Tibial nerve (tissue), 4 donors: ENCODE measurements at regions not wholly inside any gene's neighbourhood (a gene's known extent, or its start where the extent isn't known, plus 50 kb on each side); places are given as distances from the start of the nearest gene placed in this dataset.

Experiments used
- EP300 ChIP-seq, 2 donors: sonication (generic); formaldehyde crosslinking; IDR thresholded peaks; one replicate each; pipeline ENCODE4 v1.6.1; 2017; ENCODE audit warnings: antibody characterized with exemption in 2 of 2, mild to moderate bottlenecking in 1 of 2
- POLR2A ChIP-seq, 2 donors: fragments of 450-650 bp; IDR thresholded peaks; one replicate each; pipeline ENCODE4 v1.6.1; 2017; ENCODE audit warnings: antibody characterized with exemption in 2 of 2, mild to moderate bottlenecking in 2 of 2, moderate library complexity in 2 of 2
- TF ChIP-seq, protein P1 (sequence below), 5 experiments: fragments of 200-600 bp in 3 of 5; fragments of 450-650 bp in 2 of 5; sonication (generic) in 3 of 5; IDR thresholded peaks; one replicate each; pipeline ENCODE4 v1.5.1; 2016 to 2019; ENCODE audit warnings: antibody characterized with exemption in 5 of 5, mild to moderate bottlenecking in 3 of 5, moderate library complexity in 2 of 5

DNA sequence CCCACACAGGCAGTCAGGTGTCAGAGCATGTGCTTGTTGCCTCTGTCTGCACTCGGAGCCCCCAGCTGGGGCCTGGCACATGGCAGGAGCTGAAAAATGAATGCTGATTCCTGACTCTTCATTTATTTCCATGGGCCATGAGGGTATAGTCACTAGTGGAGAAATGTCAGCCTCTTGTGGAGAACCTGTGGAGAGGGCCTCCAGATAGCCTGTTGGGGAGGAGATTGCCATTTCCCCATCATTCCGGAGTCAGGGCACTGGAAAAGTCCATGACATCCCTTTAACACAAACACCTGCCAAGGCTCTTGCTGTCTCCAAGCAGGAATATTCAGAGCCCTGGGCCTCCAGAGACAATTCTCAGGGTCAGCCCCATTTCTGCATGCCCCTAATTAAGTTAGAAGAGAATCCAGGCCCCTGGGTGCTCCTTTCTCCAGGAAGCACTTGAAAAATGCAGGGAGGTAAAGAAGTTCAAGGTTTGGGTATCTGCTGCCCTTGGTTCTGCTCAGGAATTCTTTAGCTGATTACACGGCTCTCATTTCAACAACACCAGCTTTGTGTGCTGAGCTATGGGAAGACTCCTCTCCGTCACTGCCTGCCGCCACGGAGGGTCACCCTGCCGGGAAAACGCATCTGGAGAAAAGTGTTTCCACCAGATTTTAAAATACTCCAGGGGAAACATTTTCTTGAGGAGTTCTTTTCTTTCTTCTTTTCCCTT lies 311.3 kb downstream of the MYCN start:
- TF ChIP-seq, protein P1, sequence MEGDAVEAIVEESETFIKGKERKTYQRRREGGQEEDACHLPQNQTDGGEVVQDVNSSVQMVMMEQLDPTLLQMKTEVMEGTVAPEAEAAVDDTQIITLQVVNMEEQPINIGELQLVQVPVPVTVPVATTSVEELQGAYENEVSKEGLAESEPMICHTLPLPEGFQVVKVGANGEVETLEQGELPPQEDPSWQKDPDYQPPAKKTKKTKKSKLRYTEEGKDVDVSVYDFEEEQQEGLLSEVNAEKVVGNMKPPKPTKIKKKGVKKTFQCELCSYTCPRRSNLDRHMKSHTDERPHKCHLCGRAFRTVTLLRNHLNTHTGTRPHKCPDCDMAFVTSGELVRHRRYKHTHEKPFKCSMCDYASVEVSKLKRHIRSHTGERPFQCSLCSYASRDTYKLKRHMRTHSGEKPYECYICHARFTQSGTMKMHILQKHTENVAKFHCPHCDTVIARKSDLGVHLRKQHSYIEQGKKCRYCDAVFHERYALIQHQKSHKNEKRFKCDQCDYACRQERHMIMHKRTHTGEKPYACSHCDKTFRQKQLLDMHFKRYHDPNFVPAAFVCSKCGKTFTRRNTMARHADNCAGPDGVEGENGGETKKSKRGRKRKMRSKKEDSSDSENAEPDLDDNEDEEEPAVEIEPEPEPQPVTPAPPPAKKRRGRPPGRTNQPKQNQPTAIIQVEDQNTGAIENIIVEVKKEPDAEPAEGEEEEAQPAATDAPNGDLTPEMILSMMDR (IDR thresholded peaks at IDR 0.05), result no peak
- no peak for TF ChIP-seq POLR2A (IDR thresholded peaks at IDR 0.05)
- TF ChIP-seq EP300 (IDR thresholded peaks at IDR 0.05), result no peak
